ENCODE measurements at regions not wholly inside any gene's neighbourhood (a gene's known extent, or its start where the extent isn't known, plus 50 kb on each side); places are given as distances from the start of the nearest gene placed in this dataset.

GRCh38 chr3:24835510-24835909 is 340.9 kb upstream of the THRB start:
- ChIA-PET CTCF (no interaction called here), POLR2A (ENCODE audit: unreplicated experiment) (no interaction called here)
- TF ChIP-seq CTCF (conservative IDR thresholded peaks at IDR 0.05), result no peak
- no peak for TF ChIP-seq EZH2 (IDR thresholded peaks at IDR 0.05; ENCODE audit: low read depth)
- Histone ChIP-seq H3K79me2 (ENCODE audit: low read depth) (no peaks in the 10 kb centered on the region), H3K4me2 (no peak overlapping the region), H3K27ac (no peak overlapping the region), H3K9me2 (ENCODE audit: insufficient read depth) (no peaks in the 10 kb centered on the region), H3K36me3 (ENCODE audit: low read depth) (no peaks in the 10 kb centered on the region), H3K4me1 (replicated peaks; ENCODE audit: insufficient read depth) (no peaks in the 10 kb centered on the region), H4K20me1 (ENCODE audit: insufficient read depth) (no peaks in the 10 kb centered on the region), H3K4me3 (no peak overlapping the region), H3K9me3 (ENCODE audit: insufficient read depth, low read depth) (no peaks in the 10 kb centered on the region), H2AFZ (no peak overlapping the region), H3F3A (ENCODE audit: insufficient read depth, low read depth) (no peaks in the 10 kb centered on the region), H3K27me3 (ENCODE audit: insufficient read depth, low read depth) (no peaks in the 10 kb centered on the region)
- BruUV-seq (replicated peaks), result no TSS peak
- no peak for DNase-seq
- intact Hi-C loops (cut with micrococcal nuclease; ENCODE audit: unreplicated experiment), result no loop called here

- no peaks in the 10 kb centered on the region for H3K9me2 ChIP-seq (ENCODE audit: insufficient read depth)
- H3K4me2 ChIP-seq, result no peak overlapping the region
- TF ChIP-seq CTCF (conservative IDR thresholded peaks at IDR 0.05) (no peak), EZH2 (IDR thresholded peaks at IDR 0.05; ENCODE audit: low read depth) (no peak)
- H2AFZ ChIP-seq, result no peak overlapping the region
- H3K9me3 ChIP-seq (ENCODE audit: insufficient read depth, low read depth), result no peaks in the 10 kb centered on the region
- ChIA-PET POLR2A (ENCODE audit: unreplicated experiment) (no interaction called here), CTCF (no interaction called here)
- no peak overlapping the region for H3K4me3 ChIP-seq
- intact Hi-C loops (cut with micrococcal nuclease; ENCODE audit: unreplicated experiment), result no loop called here
- no peaks in the 10 kb centered on the region for H3K79me2 ChIP-seq (ENCODE audit: low read depth)
- no peaks in the 10 kb centered on the region for H3K36me3 ChIP-seq (ENCODE audit: low read depth)
- H3K4me1 ChIP-seq (replicated peaks; ENCODE audit: insufficient read depth), result no peaks in the 10 kb centered on the region
- DNase-seq, result no peak
- BruUV-seq (replicated peaks), result no TSS peak
- H4K20me1 ChIP-seq (ENCODE audit: insufficient read depth), result no peaks in the 10 kb centered on the region
- H3K27me3 ChIP-seq (ENCODE audit: insufficient read depth, low read depth), result no peaks in the 10 kb centered on the region
- H3F3A ChIP-seq (ENCODE audit: insufficient read depth, low read depth), result no peaks in the 10 kb centered on the region
- H3K27ac ChIP-seq, result no peak overlapping the region
These were observed 343.0 kb upstream of the THRB start for GRCh38 chr3:24837601-24838000.

- no TSS peak for BruUV-seq (replicated peaks)
- no peaks in the 10 kb centered on the region for H4K20me1 ChIP-seq (ENCODE audit: insufficient read depth)
- no peak overlapping the region for H3K4me2 ChIP-seq
- H3K36me3 ChIP-seq (ENCODE audit: low read depth), result no peaks in the 10 kb centered on the region
- intact Hi-C loops (cut with micrococcal nuclease; ENCODE audit: unreplicated experiment), result no loop called here
- no peaks in the 10 kb centered on the region for H3K4me1 ChIP-seq (replicated peaks; ENCODE audit: insufficient read depth)
- H3K27ac ChIP-seq, result no peak overlapping the region
- H3K27me3 ChIP-seq (ENCODE audit: insufficient read depth, low read depth), result no peaks in the 10 kb centered on the region
- H3K4me3 ChIP-seq, result no peak overlapping the region
- no peak for TF ChIP-seq CTCF (conservative IDR thresholded peaks at IDR 0.05)
- TF ChIP-seq EZH2 (IDR thresholded peaks at IDR 0.05; ENCODE audit: low read depth), result no peak
- POLR2A ChIA-PET (ENCODE audit: unreplicated experiment), result no interaction called here
- no peaks in the 10 kb centered on the region for H3K9me2 ChIP-seq (ENCODE audit: insufficient read depth)
- CTCF ChIA-PET, result no interaction called here
- no peak overlapping the region for H2AFZ ChIP-seq
- H3K9me3 ChIP-seq (ENCODE audit: insufficient read depth, low read depth), result no peaks in the 10 kb centered on the region
- H3K79me2 ChIP-seq (ENCODE audit: low read depth), result no peaks in the 10 kb centered on the region
- no peak for DNase-seq
- H3F3A ChIP-seq (ENCODE audit: insufficient read depth, low read depth), result no peaks in the 10 kb centered on the region
These were observed 343.9 kb upstream of the THRB start for GRCh38 chr3:24838533-24838932.

Measured in PC-9 (cell line).